HG03432 (cell line): ENCODE measurements at regions not wholly inside any gene's neighbourhood (a gene's known extent, or its start where the extent isn't known, plus 50 kb on each side); places are given as distances from the start of the nearest gene placed in this dataset.

Experiments used
- ATAC-seq: cut with Tn5 transposase; IDR thresholded peaks from one replicate; pipeline ENCODE4 v1.9.1; 2021; ENCODE audit warnings: mild to moderate bottlenecking, moderate library complexity; ENCODE audit not compliant: unreplicated experiment

DNA sequence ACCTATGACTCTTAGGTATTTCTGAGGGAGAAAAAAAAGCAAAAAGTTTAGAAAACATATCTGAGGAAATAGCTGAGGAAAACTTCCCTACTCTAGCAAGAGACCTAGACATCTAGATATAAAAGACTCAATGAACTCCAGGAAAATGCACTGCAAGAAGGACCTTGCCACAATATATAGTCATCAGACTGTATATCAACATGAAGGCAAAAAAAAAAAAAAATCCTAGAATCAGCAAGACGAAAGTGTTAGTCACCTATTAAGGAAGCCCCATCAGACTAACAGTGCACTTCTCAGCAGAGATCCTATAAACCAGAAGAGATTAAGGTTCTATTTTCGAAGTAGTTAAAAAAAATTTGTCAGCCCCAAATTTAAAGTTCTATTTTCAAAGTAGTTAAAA, 166.2 kb downstream of the TMEM38B start:
- no peak for ATAC-seq

DNA sequence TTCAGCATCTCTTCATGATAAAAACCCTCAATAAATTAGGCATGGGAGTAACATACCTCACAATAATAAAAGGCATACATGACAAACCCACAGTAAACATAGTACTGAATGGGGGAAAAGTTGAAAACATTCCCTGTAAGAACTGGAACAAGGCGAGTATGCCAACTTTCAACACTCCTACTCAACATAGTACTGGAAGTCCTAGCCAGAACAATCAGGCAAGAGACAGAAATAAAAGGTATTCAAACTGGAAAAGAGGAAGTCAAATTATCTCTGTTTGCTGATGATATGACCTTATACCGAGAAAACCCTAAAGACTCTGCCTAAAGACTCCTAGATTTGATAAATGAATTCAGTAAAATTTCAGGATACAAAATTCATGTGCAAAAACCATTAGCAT, 167.6 kb downstream of the TMEM38B start:
- ATAC-seq, result no peak

DNA sequence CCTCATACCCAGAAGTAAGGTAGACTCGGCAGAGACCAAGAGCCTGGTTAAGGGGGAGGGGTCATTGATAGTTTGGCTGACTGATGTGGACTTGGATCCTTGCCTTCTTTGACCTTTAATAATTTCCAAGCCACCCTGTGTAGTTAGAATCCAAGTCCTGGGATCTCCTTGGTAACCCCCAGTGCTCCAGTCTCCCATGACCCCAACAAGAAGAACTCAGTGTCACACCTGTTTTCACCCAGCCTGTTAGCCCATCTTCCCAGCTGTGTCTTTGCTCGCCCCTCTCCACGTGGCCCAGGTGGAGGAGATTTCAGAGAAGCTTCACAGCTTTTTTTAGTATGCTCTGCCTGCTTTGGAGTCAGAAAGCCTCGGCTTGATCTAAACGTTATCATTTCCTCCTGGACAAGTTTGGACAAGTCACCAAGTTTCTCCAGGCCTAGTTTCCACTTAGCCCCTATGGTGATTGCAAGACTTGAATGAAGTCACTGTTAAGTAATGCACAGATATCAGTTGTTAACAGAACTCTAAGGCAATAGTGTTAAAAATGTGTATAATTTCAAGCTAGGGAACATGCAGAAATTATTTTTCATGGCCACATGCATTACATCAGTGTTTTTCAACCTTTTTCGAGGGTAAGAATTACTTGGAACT, 170.0 kb downstream of the TMEM38B start:
- no peak for ATAC-seq

DNA sequence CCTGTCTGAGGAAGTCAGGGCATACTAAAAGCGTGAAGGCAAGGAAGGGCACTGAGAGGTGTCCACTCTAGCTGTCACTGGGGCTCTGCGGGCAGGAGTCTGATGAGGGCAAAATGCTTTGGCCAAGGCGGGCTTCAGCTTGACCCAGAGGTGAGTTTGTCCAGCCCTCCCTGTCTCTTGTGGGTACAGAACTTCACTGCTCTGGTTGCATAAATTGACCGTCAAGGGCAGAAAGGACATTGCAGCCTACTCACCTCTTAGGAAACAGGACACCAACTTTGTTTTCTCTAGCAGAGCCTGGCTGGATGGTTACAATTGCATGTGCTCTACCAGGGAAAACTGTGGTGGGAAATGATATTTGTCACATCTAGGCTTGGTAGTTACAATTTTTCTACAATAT, 170.9 kb downstream of the TMEM38B start:
- ATAC-seq, result no peak

DNA sequence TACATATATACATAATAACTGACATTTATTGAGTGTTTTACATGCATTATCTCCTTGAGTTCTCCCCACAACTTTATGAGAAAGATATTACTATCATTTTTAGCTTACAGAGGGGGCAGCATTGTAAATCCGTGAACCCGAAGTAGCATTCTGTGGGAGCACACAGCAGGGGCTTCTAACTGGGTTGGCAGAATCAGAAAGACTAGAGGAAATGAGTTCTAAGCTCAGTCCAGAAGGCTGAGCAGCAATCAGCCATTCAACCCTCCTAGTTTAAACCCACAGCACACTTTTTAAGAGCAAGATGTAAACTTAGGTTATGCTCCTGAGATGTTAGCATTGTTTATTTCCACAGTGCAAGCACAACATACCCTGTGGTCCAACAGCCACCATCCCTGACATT, 177.2 kb downstream of the TMEM38B start:
- no peak for ATAC-seq

DNA sequence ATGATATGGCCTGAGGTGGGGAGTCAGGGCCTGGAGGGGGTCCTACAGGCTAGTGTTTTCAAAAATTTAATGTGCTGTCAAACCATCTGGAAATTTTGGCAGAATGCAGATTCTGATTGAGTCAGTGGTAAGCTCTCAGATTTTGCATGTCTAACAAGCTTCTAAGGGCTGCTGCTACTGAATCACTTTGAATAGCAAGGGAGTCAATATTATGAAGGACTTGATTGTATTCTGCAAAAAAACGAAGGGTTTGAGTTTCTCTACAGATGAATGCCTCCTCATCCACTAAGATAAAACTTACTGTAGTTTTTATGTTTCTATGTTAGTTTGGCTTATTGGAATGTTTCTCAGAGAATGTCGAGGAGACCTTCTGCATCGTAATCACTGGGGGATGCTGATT, 179.5 kb downstream of the TMEM38B start:
- ATAC-seq, result no peak

DNA sequence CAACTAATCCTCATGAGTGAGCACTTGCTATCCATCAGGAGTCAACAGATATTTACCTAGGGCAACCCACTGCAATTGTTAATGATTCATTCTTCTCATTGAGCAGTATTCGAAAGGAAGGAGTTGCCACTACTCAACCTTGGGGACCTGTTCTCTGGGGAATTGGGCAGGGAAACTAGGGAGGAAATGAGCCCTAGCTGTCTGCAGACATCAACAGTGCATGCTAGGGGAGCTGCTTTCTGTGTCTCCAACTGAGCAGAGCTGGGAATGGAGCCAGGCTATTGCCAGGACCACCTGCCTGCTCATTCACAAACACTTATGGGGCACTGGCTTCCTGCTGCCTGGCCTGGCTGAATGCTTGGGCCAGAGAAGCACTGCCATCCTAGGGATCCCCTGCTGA, 183.4 kb downstream of the TMEM38B start:
- peak; percentile 67 for ATAC-seq

DNA sequence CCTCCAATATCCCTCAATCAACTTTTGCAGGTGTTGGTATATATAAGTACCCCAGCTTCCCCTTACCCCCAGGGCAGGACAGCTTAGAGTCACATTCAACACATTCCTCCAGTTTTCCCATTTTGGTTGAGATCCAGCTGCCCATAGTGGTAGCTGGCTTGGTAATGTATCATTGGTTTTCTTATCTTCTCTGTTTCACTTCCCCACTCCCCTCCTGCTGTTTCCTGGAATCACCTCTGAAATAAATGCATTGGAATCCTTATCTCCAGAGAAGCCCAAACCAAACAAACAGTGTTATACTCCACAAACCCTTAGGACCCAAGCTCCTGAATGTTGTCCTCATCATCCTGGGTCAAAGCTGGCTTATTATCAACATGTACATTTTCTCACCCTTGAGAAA, 184.8 kb downstream of the TMEM38B start:
- ATAC-seq, result no peak

DNA sequence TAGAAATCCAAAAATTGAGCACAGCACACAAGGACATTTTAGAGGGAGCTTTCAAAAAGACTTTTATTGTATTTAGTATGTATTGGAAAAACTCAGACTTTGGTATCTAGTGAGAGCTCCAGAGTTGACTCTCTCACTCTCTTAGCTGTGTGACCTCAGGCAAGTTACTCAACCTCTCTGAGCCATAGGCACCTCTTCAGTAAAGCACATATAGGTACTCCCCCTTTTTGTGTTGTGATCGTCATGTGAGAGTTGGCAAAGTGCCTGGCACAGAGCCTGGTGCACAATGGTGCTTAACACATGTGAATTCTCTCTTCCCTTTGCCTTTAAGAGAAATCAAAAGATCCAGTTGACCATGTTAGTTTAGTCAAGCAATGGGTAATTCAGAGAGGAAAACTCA, 186.2 kb downstream of the TMEM38B start:
- ATAC-seq, result no peak

DNA sequence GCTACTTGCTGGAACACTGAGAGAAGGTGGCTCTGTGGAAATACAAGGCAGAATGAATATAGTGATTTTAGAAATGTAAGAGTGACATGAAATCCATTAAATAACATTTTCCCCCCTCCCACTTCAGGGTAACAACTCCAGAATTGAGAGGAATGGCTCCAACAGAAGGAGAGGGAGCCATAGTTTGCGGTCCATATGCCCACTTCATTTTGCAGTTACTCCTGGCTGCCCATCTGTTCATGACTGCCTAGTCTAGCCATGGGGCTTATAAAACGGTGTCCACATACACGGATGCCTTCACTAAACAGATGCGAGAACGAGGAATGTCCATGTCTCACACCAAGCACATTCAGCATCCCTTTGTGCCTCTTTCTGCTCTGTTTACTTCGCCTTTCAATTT, 186.7 kb downstream of the TMEM38B start:
- no peak for ATAC-seq

DNA sequence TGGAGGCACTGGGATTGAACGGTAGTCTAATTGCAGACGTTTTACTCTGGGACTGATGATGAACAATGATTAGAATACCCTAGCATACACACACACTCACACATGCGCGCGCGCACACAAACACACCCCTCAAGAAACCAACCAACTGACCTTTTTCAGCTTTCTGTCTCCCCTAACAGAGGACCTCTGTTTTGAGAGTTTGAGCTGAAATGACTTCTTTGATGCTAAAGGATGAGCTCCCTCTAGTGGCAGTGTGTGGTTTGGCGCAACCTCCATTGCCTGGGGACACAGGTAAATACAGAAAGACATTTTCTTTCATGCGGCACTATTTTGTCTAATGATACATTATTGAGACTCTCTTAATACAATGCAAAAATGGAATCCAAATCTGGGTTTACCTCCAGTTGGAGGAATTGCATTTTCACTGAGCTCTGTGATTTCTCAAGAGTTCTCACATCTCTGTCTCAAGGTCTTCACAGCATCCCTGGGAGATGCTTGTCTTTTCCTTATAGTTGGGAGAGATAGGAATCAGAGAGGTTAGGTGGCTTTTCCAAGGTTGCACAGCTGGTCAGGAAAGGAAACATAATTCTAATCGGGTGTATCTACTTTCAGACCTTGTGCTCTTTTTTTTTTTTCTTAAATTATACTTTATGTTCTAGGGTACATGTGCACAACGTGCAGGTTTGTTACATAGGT, 187.5 kb downstream of the TMEM38B start:
- ATAC-seq, result peak; percentile 58

DNA sequence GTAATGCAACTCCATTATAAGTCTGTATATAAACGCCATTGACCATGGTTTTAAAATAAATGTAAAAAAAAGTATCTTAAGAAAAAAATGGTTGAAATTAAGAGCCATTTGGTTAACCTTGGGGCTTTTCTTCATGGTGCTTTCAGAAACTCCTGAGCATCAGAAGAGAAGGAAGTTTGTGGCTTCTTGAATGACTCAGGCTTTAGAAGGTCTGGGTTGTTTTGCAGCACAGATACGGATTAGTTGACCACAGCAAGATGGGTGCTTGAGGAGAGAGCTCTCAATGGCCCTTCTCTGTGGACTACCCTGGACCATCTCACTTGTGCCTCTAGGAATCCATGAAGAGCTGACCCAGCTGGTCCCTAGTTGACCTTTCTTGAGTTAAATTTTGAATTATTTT, 189.5 kb downstream of the TMEM38B start:
- ATAC-seq, result peak; percentile 95

DNA sequence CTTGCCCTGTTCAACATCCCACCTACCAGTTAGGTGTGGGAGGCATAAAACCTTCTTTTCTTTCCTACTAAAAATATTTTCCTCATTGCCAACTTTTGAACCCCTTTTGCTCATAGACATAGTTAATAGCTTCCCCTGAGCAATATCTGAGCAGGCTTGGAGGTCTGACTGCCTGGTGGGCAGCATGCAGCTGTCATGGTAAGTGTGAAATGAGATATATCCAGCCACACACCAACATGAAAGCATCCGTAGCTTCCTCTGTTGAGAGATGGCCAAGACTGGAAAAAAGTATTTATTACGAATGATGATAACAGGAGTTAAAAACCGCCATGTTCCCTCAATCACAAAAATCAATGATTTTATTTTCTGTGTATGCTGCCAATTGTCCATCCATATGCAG, 190.1 kb downstream of the TMEM38B start:
- ATAC-seq, result no peak

DNA sequence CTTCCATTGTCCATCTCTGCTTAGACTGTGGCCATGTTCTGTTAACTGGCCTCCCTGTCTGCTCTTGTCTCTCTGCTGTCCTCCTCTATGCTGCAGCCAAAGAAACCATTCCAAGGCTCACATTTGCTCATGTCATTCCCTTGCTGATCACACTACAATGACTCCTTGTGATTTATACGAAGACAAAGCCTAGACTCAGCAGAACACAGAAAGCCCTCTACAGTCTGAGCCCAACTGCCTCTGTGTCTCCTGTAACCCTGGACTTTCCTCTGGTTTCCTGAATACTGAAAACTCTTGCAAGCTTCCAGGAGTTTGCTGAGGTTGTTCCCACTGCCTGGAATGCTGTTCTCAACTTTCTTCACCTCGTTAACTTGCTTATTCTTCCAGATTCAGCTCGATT, 191.8 kb downstream of the TMEM38B start:
- no peak for ATAC-seq

DNA sequence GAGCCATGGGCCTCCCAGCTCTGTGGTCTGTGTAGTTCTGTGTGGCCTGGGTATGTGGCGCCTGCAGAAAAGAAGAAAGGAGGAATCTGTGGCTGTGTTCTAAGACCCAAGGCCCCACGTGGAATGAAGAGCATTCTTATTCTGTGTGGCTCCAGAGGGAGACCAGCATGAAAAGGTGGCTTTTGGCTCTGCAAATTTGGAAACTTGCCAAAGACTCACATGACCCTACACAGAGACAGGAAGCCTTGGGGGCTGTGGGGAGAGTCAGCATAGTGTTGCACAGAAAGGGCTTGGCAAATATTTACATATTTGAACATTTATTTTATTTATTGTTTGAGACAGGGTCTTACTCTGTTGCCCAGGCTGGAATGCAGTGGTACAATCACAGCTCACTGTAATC, 193.3 kb downstream of the TMEM38B start:
- ATAC-seq, result no peak

DNA sequence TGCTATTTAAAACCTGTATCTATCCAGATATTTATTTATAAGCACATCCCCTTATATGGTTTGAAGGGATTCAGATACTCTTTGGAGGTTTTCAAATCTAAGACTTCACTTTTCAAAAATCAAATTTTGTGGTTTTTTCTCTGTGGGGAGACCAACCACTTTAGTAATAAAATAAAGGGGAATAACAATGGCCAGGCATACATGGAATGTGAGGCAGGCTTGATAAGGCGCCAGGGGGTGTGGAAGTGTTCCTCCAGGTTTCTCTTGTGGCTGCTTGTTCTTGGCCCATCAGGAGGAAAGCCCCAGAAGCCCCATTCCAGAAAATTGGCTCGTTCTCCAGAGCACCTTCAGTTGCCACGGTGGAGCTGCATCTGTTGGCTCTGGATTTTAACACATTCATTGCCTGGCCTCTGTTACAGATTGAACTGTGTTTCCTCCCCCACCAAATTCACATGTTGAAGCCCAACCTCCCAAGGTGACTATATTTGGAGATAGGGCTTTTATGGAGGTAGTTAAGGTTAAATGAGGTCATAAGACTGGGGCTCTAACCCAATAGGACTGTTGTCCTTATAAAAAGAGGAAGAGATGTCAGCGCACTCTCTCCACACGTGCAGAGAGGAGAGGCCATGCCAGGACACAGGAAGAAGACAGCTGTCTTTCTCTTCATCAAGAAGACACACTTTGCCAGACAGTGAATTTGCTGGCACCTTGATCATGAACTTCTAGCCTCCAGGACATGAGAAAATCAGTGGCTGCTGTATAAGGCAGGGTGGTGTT, 195.9 kb downstream of the TMEM38B start:
- no peak for ATAC-seq

DNA sequence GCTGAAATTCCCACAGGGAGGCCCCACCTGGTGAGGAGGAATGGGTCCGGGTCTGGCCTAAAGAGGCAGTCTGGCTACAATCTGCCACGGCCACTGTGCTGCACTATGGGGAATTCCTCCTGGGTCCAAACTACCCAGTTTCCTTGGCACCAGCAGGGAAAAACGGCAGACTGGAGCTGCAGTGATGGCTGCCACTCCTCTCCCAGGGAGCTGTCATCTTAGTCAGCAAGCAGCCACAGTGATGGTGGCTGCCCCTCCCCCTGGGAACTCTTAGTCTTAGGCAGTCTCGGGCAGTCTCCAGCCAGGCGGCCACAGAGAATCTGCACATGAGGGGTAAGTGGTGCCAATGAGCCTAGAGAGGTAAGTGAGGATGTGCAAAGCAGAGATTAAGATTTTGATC, 205.8 kb downstream of the TMEM38B start:
- no peak for ATAC-seq

DNA sequence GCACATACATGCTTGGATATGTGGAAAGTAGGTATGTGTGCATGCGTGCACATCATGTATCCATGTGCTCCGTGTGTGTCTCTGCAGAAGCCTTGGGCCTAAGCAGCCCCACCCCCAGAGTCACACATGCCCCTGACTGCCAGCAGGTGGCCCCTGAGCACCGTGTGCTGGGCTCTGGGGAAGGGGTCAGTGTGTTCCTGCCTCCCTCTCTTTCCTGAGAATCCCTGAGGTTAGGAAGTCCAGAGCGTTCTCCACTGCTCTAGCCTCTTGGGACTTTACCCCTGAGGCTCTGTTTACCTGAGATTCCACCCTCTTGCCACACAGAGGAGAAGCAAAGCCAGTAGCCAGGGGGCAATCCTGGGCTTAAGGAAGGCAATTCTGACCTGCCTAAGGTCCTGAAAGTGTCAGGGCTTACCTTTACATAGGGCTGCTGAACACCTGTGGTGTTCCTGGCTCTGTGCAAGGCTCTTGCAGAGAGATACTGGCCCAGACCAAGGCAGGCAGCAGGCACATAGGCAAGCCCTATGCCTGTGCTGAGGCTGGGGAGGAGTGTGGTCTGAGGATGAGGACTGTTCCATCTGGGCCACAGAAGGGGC, 207.3 kb downstream of the TMEM38B start:
- ATAC-seq, result peak; percentile 74

DNA sequence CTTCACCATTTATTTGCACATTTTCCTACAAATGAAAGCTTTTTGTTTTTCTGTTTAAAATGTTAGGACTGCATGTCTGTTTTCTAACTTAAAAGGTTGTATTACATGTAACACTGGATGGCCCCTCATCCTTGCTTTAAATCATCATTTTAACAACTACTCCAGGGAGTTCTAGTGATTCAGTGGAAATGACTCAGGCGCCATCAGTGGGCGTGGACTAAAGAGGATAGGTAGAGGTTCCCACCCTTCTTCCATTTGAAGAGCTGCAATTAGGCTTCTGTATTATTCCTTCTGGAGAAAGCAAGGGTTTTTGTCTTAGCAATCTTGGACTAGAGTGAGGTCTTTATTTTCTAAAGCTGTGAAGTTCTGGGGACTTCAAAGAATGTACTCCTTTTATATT, 213.7 kb downstream of the TMEM38B start:
- ATAC-seq, result no peak

DNA sequence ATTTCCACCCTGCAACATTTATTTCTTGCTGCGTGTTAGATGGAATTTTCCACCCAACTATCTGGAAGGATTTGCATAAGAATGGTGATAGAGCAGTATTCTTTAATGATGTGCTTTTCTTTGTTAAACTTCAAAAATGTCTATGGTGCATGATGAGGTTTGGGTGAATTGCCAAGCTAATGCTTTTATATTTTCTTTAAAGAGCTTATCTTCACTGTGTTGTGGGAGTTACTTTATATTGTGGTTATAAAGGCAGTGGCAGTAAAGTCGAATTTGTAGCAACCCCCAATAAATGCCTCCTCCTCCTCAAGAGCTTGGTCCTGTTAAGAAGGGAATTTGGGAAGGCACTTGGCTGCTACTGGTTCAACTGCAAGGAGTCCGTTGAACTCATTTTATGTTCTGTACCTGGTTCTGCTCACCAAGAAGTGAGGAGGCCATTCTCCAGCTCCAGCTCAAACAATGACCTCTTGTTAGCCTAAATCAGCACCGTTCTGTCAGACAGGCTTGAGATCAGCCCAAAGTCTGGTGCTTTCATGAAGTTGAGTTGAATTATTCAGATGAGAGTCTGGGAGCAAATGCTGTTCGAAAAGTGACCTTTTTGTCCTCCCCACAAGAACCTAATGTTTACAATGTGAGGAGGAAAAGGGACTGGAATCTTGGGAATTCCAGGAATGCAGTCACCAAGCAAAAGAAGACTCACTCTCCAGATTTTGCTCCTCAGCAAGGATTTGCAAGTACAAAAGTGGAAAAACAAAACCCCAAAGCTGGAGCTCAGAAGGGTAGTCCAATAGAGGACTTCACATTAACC, 217.0 kb downstream of the TMEM38B start:
- ATAC-seq, result no peak
